GM19239 (cell line): ENCODE measurements at regions not wholly inside any gene's neighbourhood (a gene's known extent, or its start where the extent isn't known, plus 50 kb on each side); places are given as distances from the start of the nearest gene placed in this dataset.

ENCODE experiments used
- DNase-seq: peaks from one replicate; pipeline ENCODE4 v3.0.0; 2011; ENCODE audit warnings: low spot score; ENCODE audit not compliant: insufficient read length
- FAIRE-seq: peaks from 2 replicates; lab custom pipeline; 2011; peaks lifted over from hg19 to GRCh38; lab: Jason Lieb, UNC

GRCh38 chr2:155372969-155373368 is 674.5 kb downstream of the KCNJ3 start:
- no peak for FAIRE-seq
- no peak for DNase-seq

GRCh38 chr2:155368934-155369333 is 670.4 kb downstream of the KCNJ3 start:
- DNase-seq = no peak
- FAIRE-seq = no peak

GRCh38 chr2:155364766-155365165 is 666.3 kb downstream of the KCNJ3 start:
- DNase-seq (no peak), FAIRE-seq (no peak)

- no peak for FAIRE-seq
- no peak for DNase-seq
Observed at GRCh38 chr2:155363349-155363888, 664.9 kb downstream of the KCNJ3 start.

- no peak for FAIRE-seq
Observed at GRCh38 chr2:155357172-155357571, 658.7 kb downstream of the KCNJ3 start.

GRCh38 chr2:155356250-155356649 is 657.8 kb downstream of the KCNJ3 start:
- FAIRE-seq (no peak), DNase-seq (no peak)

More at GRCh38 chr2:155357172-155357571, 658.7 kb downstream of the KCNJ3 start:
- no peak for DNase-seq

- no peak for DNase-seq
- no peak for FAIRE-seq
Observed at GRCh38 chr2:155350783-155351580, 652.5 kb downstream of the KCNJ3 start.

GRCh38 chr2:155332016-155332415 is 633.5 kb downstream of the KCNJ3 start:
- no peak for FAIRE-seq
- no peak for DNase-seq

GRCh38 chr2:155320236-155320635 is 621.7 kb downstream of the KCNJ3 start:
- FAIRE-seq (no peak), DNase-seq (no peak)

- FAIRE-seq = no peak
- no peak for DNase-seq
Observed at GRCh38 chr2:155318710-155319109, 620.2 kb downstream of the KCNJ3 start.

GRCh38 chr2:155315768-155316167 is 617.3 kb downstream of the KCNJ3 start:
- FAIRE-seq (no peak), DNase-seq (no peak)

GRCh38 chr2:155310589-155310988 is 612.1 kb downstream of the KCNJ3 start:
- DNase-seq = no peak
- FAIRE-seq = peak; percentile 21

GRCh38 chr2:155309483-155309882 is 611.0 kb downstream of the KCNJ3 start:
- DNase-seq (no peak), FAIRE-seq (no peak)

- no peak for DNase-seq
Observed at GRCh38 chr2:155308367-155309009, 610.0 kb downstream of the KCNJ3 start.

GRCh38 chr2:155301221-155301620 is 602.7 kb downstream of the KCNJ3 start:
- DNase-seq = no peak
- FAIRE-seq = no peak

More at GRCh38 chr2:155308367-155309009, 610.0 kb downstream of the KCNJ3 start:
- no peak for FAIRE-seq

GRCh38 chr2:155298001-155298400 is 599.5 kb downstream of the KCNJ3 start:
- no peak for DNase-seq
- FAIRE-seq = no peak

GRCh38 chr2:155294358-155294757 is 595.9 kb downstream of the KCNJ3 start:
- no peak for FAIRE-seq

GRCh38 chr2:155281907-155282306 is 583.4 kb downstream of the KCNJ3 start:
- FAIRE-seq = no peak
- no peak for DNase-seq

More at GRCh38 chr2:155294358-155294757, 595.9 kb downstream of the KCNJ3 start:
- no peak for DNase-seq

GRCh38 chr2:155273323-155273722 is 574.8 kb downstream of the KCNJ3 start:
- DNase-seq (no peak), FAIRE-seq (no peak)

- no peak for FAIRE-seq
- no peak for DNase-seq
Observed at GRCh38 chr2:155266583-155266982, 568.1 kb downstream of the KCNJ3 start.

GRCh38 chr2:155266109-155266508 is 567.6 kb downstream of the KCNJ3 start:
- DNase-seq (no peak), FAIRE-seq (no peak)
